MM.1S (cell line): ENCODE measurements at regions not wholly inside any gene's neighbourhood (a gene's known extent, or its start where the extent isn't known, plus 50 kb on each side); places are given as distances from the start of the nearest gene placed in this dataset.

Experiments used
- DNase-seq: peaks from one replicate; pipeline ENCODE4 v3.0.0-alpha.2; 2015
- H2AFZ ChIP-seq: fragments of 300-600 bp; sonication (generic); 2 replicates; pipeline ENCODE4 v1.6.0; 2016; ENCODE audit warnings: antibody characterized with exemption, low read length
- H3F3A ChIP-seq: fragments of 300-600 bp; sonication (generic); 2 replicates; pipeline ENCODE4 v1.6.1; 2016; ENCODE audit warnings: mild to moderate bottlenecking, antibody characterized with exemption, low read length, moderate library complexity, mixed read lengths; ENCODE audit not compliant: insufficient read depth
- H3K27ac ChIP-seq: fragments of 300-600 bp; sonication (generic); 2 replicates; pipeline ENCODE4 v1.5.1; 2016; ENCODE audit warnings: mild to moderate bottlenecking, low read length
- H3K27me3 ChIP-seq: fragments of 300-600 bp; sonication (generic); replicated peaks from 2 replicates; pipeline ENCODE4 v1.6.0; 2016; ENCODE audit warnings: low read length; ENCODE audit not compliant: insufficient read depth
- H3K36me3 ChIP-seq: fragments of 300-600 bp; sonication (generic); replicated peaks from 2 replicates; pipeline ENCODE4 v1.6.1; 2016; ENCODE audit warnings: mild to moderate bottlenecking, low read length, mixed read lengths; ENCODE audit not compliant: insufficient read depth
- H3K4me1 ChIP-seq: fragments of 300-600 bp; sonication (generic); 2 replicates; pipeline ENCODE4 v1.6.1; 2016; ENCODE audit warnings: low read length, mixed read lengths
- H3K4me2 ChIP-seq: fragments of 300-600 bp; sonication (generic); 2 replicates; pipeline ENCODE4 v1.6.0; 2016; ENCODE audit warnings: low read depth, low read length
- H3K4me3 ChIP-seq: fragments of 300-600 bp; sonication (generic); 2 replicates; pipeline ENCODE4 v1.5.1; 2016; ENCODE audit warnings: low read length, mixed read lengths
- H3K79me2 ChIP-seq: fragments of 300-600 bp; sonication (generic); 2 replicates; pipeline ENCODE4 v1.6.1; 2016; ENCODE audit warnings: mixed run types, low read length, mixed read lengths
- H3K9ac ChIP-seq: fragments of 300-600 bp; sonication (generic); 2 replicates; pipeline ENCODE4 v1.6.1; 2016; ENCODE audit warnings: low read length, mixed read lengths
- H3K9me2 ChIP-seq: fragments of 300-600 bp; sonication (generic); replicated peaks from 2 replicates; pipeline ENCODE4 v1.6.1; 2016; ENCODE audit warnings: mild to moderate bottlenecking, low read length, mixed read lengths; ENCODE audit not compliant: insufficient read depth
- H3K9me3 ChIP-seq: fragments of 300-600 bp; sonication (generic); replicated peaks from 2 replicates; pipeline ENCODE4 v1.6.1; 2016; ENCODE audit warnings: mild to moderate bottlenecking, low read length, mixed read lengths; ENCODE audit not compliant: insufficient read depth
- H4K20me1 ChIP-seq: fragments of 300-600 bp; sonication (generic); 2 replicates; pipeline ENCODE4 v1.6.1; 2016; ENCODE audit warnings: mild to moderate bottlenecking, low read length, moderate library complexity, mixed read lengths; ENCODE audit not compliant: insufficient read depth
- CTCF ChIP-seq: fragments of 300-600 bp; sonication (generic); IDR thresholded peaks from 2 replicates; pipeline ENCODE4 v1.5.1; 2016; ENCODE audit warnings: antibody characterized with exemption, low read length, mixed read lengths
- EZH2 ChIP-seq: fragments of 300-600 bp; sonication (generic); optimal IDR thresholded peaks from 2 replicates; pipeline ENCODE3; 2017; ENCODE audit warnings: low read depth, mild to moderate bottlenecking, antibody characterized with exemption, low read length, mixed read lengths
- EZH2phosphoT487 ChIP-seq: fragments of 300-600 bp; sonication (generic); IDR thresholded peaks from 2 replicates; pipeline ENCODE4 v1.6.1; 2018; ENCODE audit warnings: antibody characterized with exemption, low read length

- TF ChIP-seq CTCF, result no peak
- no peak for TF ChIP-seq EZH2
- no peak for TF ChIP-seq EZH2phosphoT487
- no peaks in the 10 kb centered on the region for H3K9me2 ChIP-seq
Observed at GRCh38 chr1:82441402-82441801, 640.7 kb downstream of the ADGRL2 start.

GRCh38 chr1:82423174-82423815, 622.6 kb downstream of the ADGRL2 start:
- no peak overlapping the region for H3K4me2 ChIP-seq
- no peak for TF ChIP-seq EZH2
- no peak for TF ChIP-seq EZH2phosphoT487
- no peak for TF ChIP-seq CTCF
- H2AFZ ChIP-seq, result no peak overlapping the region
- no peak overlapping the region for H3K9ac ChIP-seq
- DNase-seq, result no peak
- H3K27me3 ChIP-seq, result no peaks in the 10 kb centered on the region
- H3K9me2 ChIP-seq, result no peaks in the 10 kb centered on the region
- no peak overlapping the region for H3K4me3 ChIP-seq
- no peaks in the 10 kb centered on the region for H3K36me3 ChIP-seq
- H3F3A ChIP-seq, result no peaks in the 10 kb centered on the region
- no peaks in the 10 kb centered on the region for H3K9me3 ChIP-seq
- no peak overlapping the region for H3K27ac ChIP-seq
- H3K79me2 ChIP-seq, result no peaks in the 10 kb centered on the region
- no peaks in the 10 kb centered on the region for H3K4me1 ChIP-seq
- no peaks in the 10 kb centered on the region for H4K20me1 ChIP-seq

More at GRCh38 chr1:82441402-82441801, 640.7 kb downstream of the ADGRL2 start:
- no peak overlapping the region for H3K27ac ChIP-seq
- no peaks in the 10 kb centered on the region for H3K9me3 ChIP-seq
- no peak overlapping the region for H3K9ac ChIP-seq
- no peaks in the 10 kb centered on the region for H3K36me3 ChIP-seq
- no peaks in the 10 kb centered on the region for H3K27me3 ChIP-seq
- no peak overlapping the region for H3K4me2 ChIP-seq
- no peaks in the 10 kb centered on the region for H3F3A ChIP-seq
- H3K4me3 ChIP-seq, result no peak overlapping the region
- H3K4me1 ChIP-seq, result no peaks in the 10 kb centered on the region
- no peak for DNase-seq
- H4K20me1 ChIP-seq, result no peaks in the 10 kb centered on the region
- no peaks in the 10 kb centered on the region for H3K79me2 ChIP-seq
- no peak overlapping the region for H2AFZ ChIP-seq

- TF ChIP-seq CTCF (no peak), EZH2phosphoT487 (no peak), EZH2 (no peak)
- no peaks in the 10 kb centered on the region for H3K36me3 ChIP-seq
- H3K9me3 ChIP-seq, result no peaks in the 10 kb centered on the region
Observed at GRCh38 chr1:82421782-82422181, 621.0 kb downstream of the ADGRL2 start.

More at GRCh38 chr1:82421782-82422181, 621.0 kb downstream of the ADGRL2 start:
- H3K9ac ChIP-seq, result no peak overlapping the region
- H3K9me2 ChIP-seq, result no peaks in the 10 kb centered on the region
- no peaks in the 10 kb centered on the region for H4K20me1 ChIP-seq
- H3K4me1 ChIP-seq, result no peaks in the 10 kb centered on the region
- no peak overlapping the region for H3K4me3 ChIP-seq
- no peak overlapping the region for H2AFZ ChIP-seq
- no peak overlapping the region for H3K4me2 ChIP-seq
- no peaks in the 10 kb centered on the region for H3F3A ChIP-seq
- no peak overlapping the region for H3K27ac ChIP-seq
- H3K79me2 ChIP-seq, result no peaks in the 10 kb centered on the region
- no peaks in the 10 kb centered on the region for H3K27me3 ChIP-seq
- DNase-seq, result no peak
